AG04449 (cell line): ENCODE measurements at regions not wholly inside any gene's neighbourhood (a gene's known extent, or its start where the extent isn't known, plus 50 kb on each side); places are given as distances from the start of the nearest gene placed in this dataset.

ENCODE experiments used
- CTCF ChIA-PET: fragments of 350-600 bp; formaldehyde crosslinking; extraction: SDS; loops from one replicate; lab custom pipeline; 2021; ENCODE audit warnings: antibody characterized with exemption; lab: Yijun Ruan, JAX
- POLR2A ChIA-PET: fragments of 400-600, 350-600 bp; formaldehyde crosslinking; extraction: SDS; loops from one replicate; lab custom pipeline; 2020; ENCODE audit warnings: antibody characterized with exemption, inconsistent platforms; lab: Yijun Ruan, JAX
- DNase-seq: peaks from one replicate; pipeline ENCODE4 v3.0.0-alpha.2; 2010; ENCODE audit warnings: low read depth, low spot score
- H3K4me3 ChIP-seq: 2 replicates; pipeline ENCODE4 v1.5.1; 2011; ENCODE audit warnings: low read depth, mild to moderate bottlenecking, control low read depth, low read length
- TF ChIP-seq, protein P1 (sequence below): IDR thresholded peaks from one replicate; pipeline ENCODE4 v1.5.1; 2011; ENCODE audit warnings: mild to moderate bottlenecking, moderate library complexity, low read length, control low read depth, inconsistent platforms; ENCODE audit not compliant: insufficient read depth; ENCODE audit errors: missing control alignments

DNA sequence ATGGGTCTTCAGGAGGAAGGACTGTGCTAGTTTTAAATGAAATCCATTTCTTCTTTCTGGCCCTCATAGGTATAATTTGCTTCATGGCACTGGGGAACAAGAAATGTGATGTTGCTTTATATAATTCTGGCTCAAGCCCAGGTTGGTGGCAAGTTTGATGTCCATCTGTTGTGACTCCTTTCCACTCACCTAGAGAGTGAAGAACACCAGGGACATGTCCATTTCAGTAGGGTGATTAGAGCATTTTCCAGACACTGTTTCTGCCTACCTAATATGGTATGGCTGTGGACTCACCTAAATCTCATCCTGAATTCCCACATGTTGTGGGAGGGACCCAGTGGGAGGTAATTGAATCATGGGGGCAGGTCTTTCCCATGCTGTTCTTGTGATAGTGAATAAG, 278.1 kb downstream of the LMX1A start:
- no peak for DNase-seq
- POLR2A ChIA-PET = no interaction called here
- H3K4me3 ChIP-seq = no peak overlapping the region
- CTCF ChIA-PET = no interaction called here
- TF ChIP-seq, protein P1, sequence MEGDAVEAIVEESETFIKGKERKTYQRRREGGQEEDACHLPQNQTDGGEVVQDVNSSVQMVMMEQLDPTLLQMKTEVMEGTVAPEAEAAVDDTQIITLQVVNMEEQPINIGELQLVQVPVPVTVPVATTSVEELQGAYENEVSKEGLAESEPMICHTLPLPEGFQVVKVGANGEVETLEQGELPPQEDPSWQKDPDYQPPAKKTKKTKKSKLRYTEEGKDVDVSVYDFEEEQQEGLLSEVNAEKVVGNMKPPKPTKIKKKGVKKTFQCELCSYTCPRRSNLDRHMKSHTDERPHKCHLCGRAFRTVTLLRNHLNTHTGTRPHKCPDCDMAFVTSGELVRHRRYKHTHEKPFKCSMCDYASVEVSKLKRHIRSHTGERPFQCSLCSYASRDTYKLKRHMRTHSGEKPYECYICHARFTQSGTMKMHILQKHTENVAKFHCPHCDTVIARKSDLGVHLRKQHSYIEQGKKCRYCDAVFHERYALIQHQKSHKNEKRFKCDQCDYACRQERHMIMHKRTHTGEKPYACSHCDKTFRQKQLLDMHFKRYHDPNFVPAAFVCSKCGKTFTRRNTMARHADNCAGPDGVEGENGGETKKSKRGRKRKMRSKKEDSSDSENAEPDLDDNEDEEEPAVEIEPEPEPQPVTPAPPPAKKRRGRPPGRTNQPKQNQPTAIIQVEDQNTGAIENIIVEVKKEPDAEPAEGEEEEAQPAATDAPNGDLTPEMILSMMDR = no peak

DNA sequence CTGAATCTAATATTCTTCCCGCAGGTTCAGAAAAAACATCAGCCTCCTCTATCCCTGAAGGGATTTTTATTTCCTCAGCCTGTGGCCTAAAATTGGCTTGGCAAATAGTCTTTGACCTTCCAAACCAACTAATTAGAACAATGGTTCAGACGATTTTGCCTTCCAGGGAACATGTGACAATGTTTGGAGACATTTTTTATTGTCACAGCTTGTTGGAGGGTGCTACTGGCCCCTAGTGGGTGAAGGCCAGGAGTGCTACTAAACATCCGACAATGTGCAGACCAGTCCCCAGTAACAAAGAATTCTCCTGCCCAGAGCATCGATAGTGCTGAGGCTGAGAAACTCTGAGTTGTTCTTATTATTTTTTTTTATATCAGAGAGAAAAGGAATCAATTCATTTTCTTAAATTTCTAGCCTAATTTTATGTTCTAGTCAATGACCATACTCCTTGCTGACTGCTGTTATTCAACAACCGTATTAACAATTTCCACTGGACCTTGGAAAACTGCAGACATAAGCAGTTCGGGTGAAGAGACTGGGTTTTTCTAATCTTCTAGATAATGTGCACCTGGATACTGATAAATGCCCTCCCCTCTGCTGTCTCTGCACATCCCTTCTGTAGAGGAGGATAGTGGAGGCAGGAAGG, 280.7 kb downstream of the LMX1A start:
- H3K4me3 ChIP-seq = no peak overlapping the region
- DNase-seq = no peak
- POLR2A ChIA-PET = no interaction called here
- CTCF ChIA-PET = interaction anchor here (1.1 to 1.4 kb wide), 2 partner anchors 1514 to 1700 kb away, joined by 3 to 4 read pairs; no protein-coding TSS in a partner anchor
- TF ChIP-seq, protein P1 = peak; percentile 61

DNA sequence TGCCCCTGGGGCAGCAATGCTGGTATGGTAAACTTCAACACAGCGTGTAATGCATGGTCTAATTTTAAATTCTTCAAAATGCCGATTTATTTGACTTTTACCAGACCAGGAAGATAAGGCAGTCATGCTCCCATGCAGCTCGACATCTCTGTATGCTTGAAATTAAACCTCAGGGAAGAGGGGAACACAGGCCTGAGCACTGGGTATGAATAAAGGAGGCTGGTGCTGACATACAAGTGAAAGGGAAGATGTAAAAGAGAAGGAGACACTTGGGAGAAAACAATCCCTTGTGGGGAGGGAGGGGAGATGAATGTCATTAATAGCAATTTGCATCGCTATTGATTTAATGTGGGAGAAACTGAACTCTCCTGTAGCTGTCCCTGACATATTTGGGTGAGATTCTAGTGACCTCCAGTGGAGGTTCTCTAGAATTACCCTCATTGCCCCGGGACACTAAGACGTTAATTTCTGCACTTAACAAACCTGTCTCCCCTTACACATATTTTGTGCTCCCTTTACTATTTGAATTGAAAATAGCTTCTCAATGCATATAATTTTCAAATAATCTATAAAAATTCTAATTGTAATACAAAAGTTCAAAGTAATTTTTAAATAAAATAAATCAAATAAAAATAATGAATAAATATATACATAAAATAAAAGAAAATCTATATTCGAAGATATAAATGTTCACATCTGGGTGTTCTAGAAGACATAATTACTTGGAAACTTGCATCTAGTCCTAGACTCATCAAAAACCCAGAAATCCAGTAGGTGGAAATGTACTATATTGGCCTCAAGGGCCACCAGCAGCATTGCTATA, 283.1 kb downstream of the LMX1A start:
- no peak overlapping the region for H3K4me3 ChIP-seq
- DNase-seq = no peak
- POLR2A ChIA-PET = no interaction called here
- CTCF ChIA-PET = interaction anchor here (0.7 to 3.7 kb wide), 23 partner anchors 10 to 1736 kb away, joined by 3 to 29 read pairs (median 3); no protein-coding TSS in a partner anchor
- TF ChIP-seq, protein P1 = peak; percentile 62

DNA sequence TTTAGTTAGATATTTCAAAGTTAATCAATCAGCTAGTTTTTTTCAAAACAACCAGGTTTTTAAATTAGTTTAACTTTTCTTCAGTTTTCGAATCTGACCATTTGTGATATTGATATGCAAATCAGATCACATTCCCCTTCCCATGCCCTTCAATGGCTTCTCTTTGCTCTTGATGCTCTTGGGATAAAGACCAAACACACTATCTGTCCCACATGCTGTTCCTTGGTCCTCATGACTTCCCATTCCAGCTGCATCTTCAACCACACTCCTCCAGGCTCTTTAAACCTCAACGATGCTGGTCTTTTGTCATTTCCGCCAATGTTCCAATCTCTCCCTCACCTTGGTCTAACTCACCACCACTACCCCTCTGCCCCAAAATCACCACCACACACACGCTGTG, 285.8 kb downstream of the LMX1A start:
- no peak overlapping the region for H3K4me3 ChIP-seq
- TF ChIP-seq, protein P1 = no peak
- no peak for DNase-seq
- CTCF ChIA-PET = interaction anchor here (3.7 kb wide), 1 partner anchor 1541 kb away, joined by 29 read pairs; no protein-coding TSS in a partner anchor
- POLR2A ChIA-PET = no interaction called here

DNA sequence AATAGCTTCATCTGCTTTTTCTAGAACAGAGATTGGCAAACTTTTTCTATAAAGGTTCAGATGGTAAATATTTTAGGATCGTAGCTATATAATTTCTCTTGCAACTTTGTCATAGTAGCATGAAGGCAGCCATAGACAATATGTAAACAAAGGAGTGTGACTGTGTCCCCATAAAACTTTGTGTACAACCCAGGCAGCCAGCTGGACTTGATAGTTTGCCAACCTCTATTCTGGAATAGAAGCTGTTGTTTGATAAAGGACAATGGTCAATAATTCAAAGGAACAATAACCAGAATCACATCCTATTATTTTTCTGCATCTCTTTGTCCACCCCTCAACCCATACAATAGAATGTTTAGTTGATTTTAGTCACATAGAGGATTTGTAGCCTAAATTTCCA, 286.7 kb downstream of the LMX1A start:
- ChIA-PET POLR2A (no interaction called here), CTCF (no interaction called here)
- no peak overlapping the region for H3K4me3 ChIP-seq
- no peak for DNase-seq
- TF ChIP-seq, protein P1 = no peak

DNA sequence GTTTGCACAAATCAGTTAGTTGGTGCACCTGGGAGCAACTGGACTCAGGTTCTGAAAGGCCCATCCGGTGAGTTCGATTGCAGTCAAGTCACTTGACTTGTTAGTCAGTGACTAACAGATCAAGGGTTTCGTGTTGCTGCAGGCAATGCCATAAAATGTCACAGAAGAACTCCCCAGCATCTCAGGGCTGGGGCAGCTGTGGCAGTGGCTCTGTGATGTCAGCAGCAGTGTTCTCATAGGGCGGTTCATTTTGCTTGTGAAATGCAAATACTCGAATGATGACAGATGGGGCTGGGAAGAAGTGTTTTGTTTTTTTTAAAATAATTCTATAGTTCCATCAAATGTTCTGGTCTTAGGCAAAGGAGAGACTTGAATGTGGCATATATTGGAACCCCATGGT, 287.8 kb downstream of the LMX1A start:
- TF ChIP-seq, protein P1 = no peak
- no peak overlapping the region for H3K4me3 ChIP-seq
- ChIA-PET CTCF (no interaction called here), POLR2A (no interaction called here)
- DNase-seq = no peak
